PC-9 (cell line): ENCODE measurements at regions not wholly inside any gene's neighbourhood (a gene's known extent, or its start where the extent isn't known, plus 50 kb on each side); places are given as distances from the start of the nearest gene placed in this dataset.

Experiments
- BruUV-seq: library from RNA; stranded (reverse); fragments of 400-500 nt; replicated peaks from 2 replicates; lab custom pipeline; 2021; lab: Mats Ljungman, UMichigan
- CTCF ChIA-PET: fragments of 300-600 bp; sonication (Branson Sonifier 250); formaldehyde crosslinking; loops from one replicate; lab custom pipeline; 2022; ENCODE audit warnings: antibody characterized with exemption; lab: Charles Lee
- POLR2A ChIA-PET: fragments of 300-600 bp; sonication (Branson Sonifier 250); formaldehyde crosslinking; loops from one replicate; lab custom pipeline; 2022; ENCODE audit warnings: antibody characterized with exemption; ENCODE audit not compliant: unreplicated experiment; lab: Charles Lee
- DNase-seq, 2 experiments: peaks; one replicate each; pipeline versions ENCODE4 v3.0.0 to v3.0.0-alpha.2; 2015 to 2022; ENCODE audit warnings: mixed read lengths in 1 of 2
- H2AFZ ChIP-seq: fragments of 200-600 bp; sonication (generic); 2 replicates; pipeline ENCODE4 v1.8.1; 2017; ENCODE audit warnings: antibody characterized with exemption
- H3F3A ChIP-seq: fragments of 200-600 bp; sonication (generic); 2 replicates; pipeline ENCODE4 v1.8.1; 2017; ENCODE audit warnings: antibody characterized with exemption, mild to moderate bottlenecking, low read depth; ENCODE audit not compliant: insufficient read depth
- H3K27ac ChIP-seq: fragments of 200-600 bp; sonication (generic); 2 replicates; pipeline ENCODE4 v1.6.1; 2016; ENCODE audit warnings: mixed run types
- H3K27me3 ChIP-seq: fragments of 200-600 bp; sonication (generic); 2 replicates; pipeline ENCODE4 v1.6.1; 2016; ENCODE audit warnings: low read depth, mixed run types; ENCODE audit not compliant: insufficient read depth
- H3K36me3 ChIP-seq: fragments of 200-600 bp; sonication (generic); 2 replicates; pipeline ENCODE4 v1.6.1; 2016; ENCODE audit warnings: low read depth, mixed run types
- H3K4me1 ChIP-seq: fragments of 200-600 bp; sonication (generic); replicated peaks from 2 replicates; pipeline ENCODE4 v1.6.1; 2016; ENCODE audit warnings: mixed run types; ENCODE audit not compliant: insufficient read depth
- H3K4me2 ChIP-seq: fragments of 200-600 bp; sonication (generic); 2 replicates; pipeline ENCODE4 v1.6.1; 2017; ENCODE audit warnings: mixed run types
- H3K4me3 ChIP-seq: fragments of 200-600 bp; sonication (generic); 2 replicates; pipeline ENCODE4 v1.6.1; 2016; ENCODE audit warnings: mixed run types
- H3K79me2 ChIP-seq: fragments of 200-600 bp; sonication (generic); 2 replicates; pipeline ENCODE4 v1.6.1; 2017; ENCODE audit warnings: low read depth, mixed run types
- H3K9me2 ChIP-seq: fragments of 200-600 bp; sonication (generic); 2 replicates; pipeline ENCODE4 v1.8.1; 2017; ENCODE audit warnings: mild to moderate bottlenecking; ENCODE audit not compliant: insufficient read depth
- H3K9me3 ChIP-seq: fragments of 200-600 bp; sonication (generic); 2 replicates; pipeline ENCODE4 v1.8.1; 2016; ENCODE audit warnings: low read depth; ENCODE audit not compliant: insufficient read depth
- H4K20me1 ChIP-seq: fragments of 200-600 bp; sonication (generic); 2 replicates; pipeline ENCODE4 v1.8.1; 2017; ENCODE audit not compliant: insufficient read depth
- EZH2 ChIP-seq: fragments of 200-600 bp; sonication (generic); IDR thresholded peaks from 2 replicates; pipeline ENCODE4 v1.8.0; 2017; ENCODE audit warnings: antibody characterized with exemption, low read depth
- intact Hi-C: fragments of 100-400 bp; cut with micrococcal nuclease; formaldehyde crosslinking; loops from one replicate; pipeline ENCODE4 v1.10.0; 2022; ENCODE audit not compliant: unreplicated experiment
- TF ChIP-seq, protein P1 (sequence below): fragments of 200-600 bp; sonication (generic); conservative IDR thresholded peaks from 2 replicates; pipeline ENCODE4 v1.6.1; 2017; ENCODE audit warnings: mixed run types, antibody characterized with exemption, mild to moderate bottlenecking, moderate library complexity

DNA sequence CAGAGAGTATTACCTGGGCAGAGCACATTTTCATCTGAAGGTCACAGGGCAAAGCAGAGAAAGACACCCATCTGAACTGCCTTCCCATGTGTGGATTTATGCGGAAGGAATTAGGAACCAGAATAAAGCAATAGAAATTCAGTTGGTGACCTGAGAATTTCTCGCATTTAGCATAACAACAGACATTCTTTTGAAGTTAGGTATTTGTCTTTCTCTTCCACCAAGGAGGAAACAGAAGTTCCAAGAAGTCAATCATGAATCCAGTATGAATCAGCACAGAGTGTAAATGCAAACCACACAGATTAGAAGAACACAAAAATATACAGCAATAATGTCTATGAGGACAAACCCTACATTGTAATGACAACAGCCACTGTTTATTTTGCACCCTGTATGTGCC lies 515.2 kb upstream of the BRINP1 start:
- Histone ChIP-seq H3F3A (no peaks in the 10 kb centered on the region), H3K4me1 (no peaks in the 10 kb centered on the region), H3K27me3 (peaks cover 5% of the 10 kb centered on the region; the same call in 1 of the 2 replicates), H3K79me2 (no peaks in the 10 kb centered on the region), H3K27ac (no peak overlapping the region), H3K36me3 (no peaks in the 10 kb centered on the region), H3K9me2 (no peaks in the 10 kb centered on the region), H3K4me3 (no peak overlapping the region), H3K9me3 (no peaks in the 10 kb centered on the region), H4K20me1 (no peaks in the 10 kb centered on the region), H2AFZ (no peak overlapping the region), H3K4me2 (no peak overlapping the region)
- POLR2A ChIA-PET: no interaction called here
- BruUV-seq: no TSS peak
- CTCF ChIA-PET: no interaction called here
- intact Hi-C loops: no loop called here
- TF ChIP-seq, protein P1, sequence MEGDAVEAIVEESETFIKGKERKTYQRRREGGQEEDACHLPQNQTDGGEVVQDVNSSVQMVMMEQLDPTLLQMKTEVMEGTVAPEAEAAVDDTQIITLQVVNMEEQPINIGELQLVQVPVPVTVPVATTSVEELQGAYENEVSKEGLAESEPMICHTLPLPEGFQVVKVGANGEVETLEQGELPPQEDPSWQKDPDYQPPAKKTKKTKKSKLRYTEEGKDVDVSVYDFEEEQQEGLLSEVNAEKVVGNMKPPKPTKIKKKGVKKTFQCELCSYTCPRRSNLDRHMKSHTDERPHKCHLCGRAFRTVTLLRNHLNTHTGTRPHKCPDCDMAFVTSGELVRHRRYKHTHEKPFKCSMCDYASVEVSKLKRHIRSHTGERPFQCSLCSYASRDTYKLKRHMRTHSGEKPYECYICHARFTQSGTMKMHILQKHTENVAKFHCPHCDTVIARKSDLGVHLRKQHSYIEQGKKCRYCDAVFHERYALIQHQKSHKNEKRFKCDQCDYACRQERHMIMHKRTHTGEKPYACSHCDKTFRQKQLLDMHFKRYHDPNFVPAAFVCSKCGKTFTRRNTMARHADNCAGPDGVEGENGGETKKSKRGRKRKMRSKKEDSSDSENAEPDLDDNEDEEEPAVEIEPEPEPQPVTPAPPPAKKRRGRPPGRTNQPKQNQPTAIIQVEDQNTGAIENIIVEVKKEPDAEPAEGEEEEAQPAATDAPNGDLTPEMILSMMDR: no peak
- no peak for TF ChIP-seq EZH2
- no peak for DNase-seq

- intact Hi-C loops: no loop called here
Observed at GRCh38 chr9:119881898-119882297, 512.7 kb upstream of the BRINP1 start.

DNA sequence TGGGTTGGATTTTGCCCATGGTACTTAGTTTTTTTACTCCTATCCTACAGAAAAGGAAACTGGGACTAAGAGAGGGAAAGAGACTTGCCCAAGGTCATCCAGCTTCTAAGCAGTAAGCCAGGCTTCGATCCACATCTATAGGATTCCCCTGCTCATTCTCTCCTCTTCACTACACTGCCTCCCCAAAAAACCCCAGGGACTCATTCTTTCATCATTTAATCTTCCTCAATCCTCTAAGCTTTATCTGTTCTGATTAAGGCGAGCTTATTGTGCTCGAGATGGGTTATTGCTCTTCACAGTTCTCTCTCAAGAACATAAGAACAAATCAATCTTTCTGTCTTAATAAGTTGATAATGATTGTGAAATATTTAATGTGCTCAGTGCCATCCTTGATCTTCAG lies 511.1 kb upstream of the BRINP1 start:
- H3K4me2 ChIP-seq: no peak overlapping the region
- no TSS peak for BruUV-seq
- no peaks in the 10 kb centered on the region for H3K9me3 ChIP-seq
- intact Hi-C loops: no loop called here
- H2AFZ ChIP-seq: no peak overlapping the region
- H3K36me3 ChIP-seq: no peaks in the 10 kb centered on the region
- no peaks in the 10 kb centered on the region for H4K20me1 ChIP-seq
- no peaks in the 10 kb centered on the region for H3K9me2 ChIP-seq
- no peak overlapping the region for H3K27ac ChIP-seq
- no peak for TF ChIP-seq EZH2
- TF ChIP-seq, protein P1: no peak
- CTCF ChIA-PET: no interaction called here
- DNase-seq: no peak
- no peaks in the 10 kb centered on the region for H3F3A ChIP-seq
- H3K4me1 ChIP-seq: no peaks in the 10 kb centered on the region
- H3K27me3 ChIP-seq: peaks cover 5% of the 10 kb centered on the region; the same call in 1 of the 2 replicates
- POLR2A ChIA-PET: no interaction called here
- H3K79me2 ChIP-seq: no peaks in the 10 kb centered on the region
- no peak overlapping the region for H3K4me3 ChIP-seq

More at GRCh38 chr9:119881898-119882297, 512.7 kb upstream of the BRINP1 start:
- CTCF ChIA-PET: no interaction called here
- H3K4me3 ChIP-seq: no peak overlapping the region
- no peaks in the 10 kb centered on the region for H3K9me2 ChIP-seq
- H3K79me2 ChIP-seq: no peaks in the 10 kb centered on the region
- no peaks in the 10 kb centered on the region for H3K4me1 ChIP-seq
- H4K20me1 ChIP-seq: no peaks in the 10 kb centered on the region
- DNase-seq: no peak
- H3K9me3 ChIP-seq: no peaks in the 10 kb centered on the region
- H3K27ac ChIP-seq: no peak overlapping the region
- H3K4me2 ChIP-seq: no peak overlapping the region
- peaks cover 5% of the 10 kb centered on the region; the same call in 1 of the 2 replicates for H3K27me3 ChIP-seq
- no peaks in the 10 kb centered on the region for H3K36me3 ChIP-seq
- H2AFZ ChIP-seq: no peak overlapping the region
- POLR2A ChIA-PET: no interaction called here
- no peaks in the 10 kb centered on the region for H3F3A ChIP-seq
- TF ChIP-seq, protein P1: no peak
- TF ChIP-seq EZH2: no peak
- BruUV-seq: no TSS peak
